Karpas-422 (cell line): ENCODE measurements at regions not wholly inside any gene's neighbourhood (a gene's known extent, or its start where the extent isn't known, plus 50 kb on each side); places are given as distances from the start of the nearest gene placed in this dataset.
"Not testable (repeated sequence)": the region's sequence is repeated elsewhere in the genome, so short reads cannot be mapped to it uniquely, and the experiment has no call there.

Experiments
- DNase-seq: peaks from one replicate; pipeline ENCODE4 v3.0.0-alpha.2; 2015
- H2AFZ ChIP-seq: fragments of 200-600 bp; sonication (generic); 2 replicates; pipeline ENCODE4 v1.6.1; 2014; ENCODE audit warnings: antibody characterized with exemption, low read length, mixed read lengths
- H3K27ac ChIP-seq: fragments of 200-600 bp; sonication (generic); 2 replicates; pipeline ENCODE4 v1.5.1; 2014; ENCODE audit warnings: mild to moderate bottlenecking, low read length, moderate library complexity
- H3K27me3 ChIP-seq: fragments of 200-600 bp; sonication (generic); 2 replicates; pipeline ENCODE4 v1.6.1; 2014; ENCODE audit warnings: low read length, mixed read lengths
- H3K36me3 ChIP-seq: fragments of 200-600 bp; sonication (generic); 2 replicates; pipeline ENCODE4 v1.6.1; 2014; ENCODE audit warnings: low read length, mixed read lengths; ENCODE audit not compliant: insufficient read depth
- H3K4me1 ChIP-seq: fragments of 200-600 bp; sonication (generic); 2 replicates; pipeline ENCODE4 v1.6.1; 2014; ENCODE audit warnings: mild to moderate bottlenecking, low read length, mixed read lengths
- H3K4me2 ChIP-seq: fragments of 200-600 bp; sonication (generic); 2 replicates; pipeline ENCODE4 v1.6.1; 2014; ENCODE audit warnings: low read length, low read depth, mild to moderate bottlenecking; ENCODE audit not compliant: poor library complexity, severe bottlenecking
- H3K4me3 ChIP-seq: fragments of 200-600 bp; sonication (generic); 2 replicates; pipeline ENCODE4 v1.5.1; 2014; ENCODE audit warnings: mild to moderate bottlenecking, antibody characterized with exemption, low read length, mixed read lengths
- H3K79me2 ChIP-seq: fragments of 200-600 bp; sonication (generic); 2 replicates; pipeline ENCODE4 v1.6.1; 2014; ENCODE audit warnings: mild to moderate bottlenecking, low read length, mixed read lengths
- H3K9ac ChIP-seq: fragments of 200-600 bp; sonication (generic); 2 replicates; pipeline ENCODE4 v1.6.0; 2014; ENCODE audit warnings: low read length
- H3K9me2 ChIP-seq: fragments of 200-600 bp; sonication (generic), shearing (Covaris generic); replicated peaks from 2 replicates; pipeline ENCODE4 v1.6.0; 2014; ENCODE audit warnings: mild to moderate bottlenecking, low read length, moderate library complexity; ENCODE audit not compliant: insufficient read depth
- H3K9me3 ChIP-seq: fragments of 300-700, 200-600 bp; sonication (generic); 2 replicates; pipeline ENCODE4 v1.6.1; 2014; ENCODE audit warnings: low read length, mixed read lengths
- H4K20me1 ChIP-seq: fragments of 200-600 bp; sonication (generic); 2 replicates; pipeline ENCODE4 v1.6.1; 2014; ENCODE audit warnings: mild to moderate bottlenecking, antibody characterized with exemption, low read length, low read depth; ENCODE audit not compliant: insufficient read depth

- no peaks in the 10 kb centered on the region for H3K9me2 ChIP-seq
Observed at GRCh38 chr15:70512772-70513362, 250.5 kb downstream of the UACA start.

GRCh38 chr15:70511972-70512587 lies 251.3 kb downstream of the UACA start:
- not testable (repeated sequence) for H3K9me2 ChIP-seq, H3K27me3 ChIP-seq, H3K9ac ChIP-seq, H3K4me2 ChIP-seq, H4K20me1 ChIP-seq, H3K79me2 ChIP-seq, H3K4me3 ChIP-seq, H2AFZ ChIP-seq, H3K36me3 ChIP-seq
- Histone ChIP-seq H3K9me3 (peaks cover 15% of the 10 kb centered on the region), H3K27ac (peak overlapping the region; percentile 71), H3K4me1 (peaks cover 22% of the 10 kb centered on the region)
- DNase-seq, result peak; percentile 79

More at GRCh38 chr15:70512772-70513362, 250.5 kb downstream of the UACA start:
- H2AFZ ChIP-seq, result no peak overlapping the region
- H3K4me2 ChIP-seq, result no peak overlapping the region
- no peaks in the 10 kb centered on the region; the same call in 1 of the 2 replicates for H3K27me3 ChIP-seq
- peaks cover 15% of the 10 kb centered on the region for H3K9me3 ChIP-seq
- no peaks in the 10 kb centered on the region for H3K79me2 ChIP-seq
- no peak overlapping the region for H3K4me3 ChIP-seq
- peaks cover 17% of the 10 kb centered on the region for H3K4me1 ChIP-seq
- H3K36me3 ChIP-seq, result no peaks in the 10 kb centered on the region; the same call in 1 of the 2 replicates
- peak; percentile 92 for DNase-seq
- no peaks in the 10 kb centered on the region for H4K20me1 ChIP-seq
- H3K9ac ChIP-seq, result no peak overlapping the region
- H3K27ac ChIP-seq, result no peak overlapping the region

- peaks cover 38% of the 10 kb centered on the region for H3K4me1 ChIP-seq
Observed at GRCh38 chr15:70510433-70510832, 252.9 kb downstream of the UACA start.

GRCh38 chr15:70509731-70510143 lies 253.6 kb downstream of the UACA start:
- Histone ChIP-seq H3K4me3 (no peak overlapping the region), H3K36me3 (no peaks in the 10 kb centered on the region; the same call in 1 of the 2 replicates), H4K20me1 (no peaks in the 10 kb centered on the region), H3K79me2 (no peaks in the 10 kb centered on the region), H3K27me3 (no peaks in the 10 kb centered on the region; the same call in 1 of the 2 replicates), H3K9me3 (peaks cover 15% of the 10 kb centered on the region), H3K9me2 (no peaks in the 10 kb centered on the region), H3K27ac (no peak overlapping the region), H3K4me1 (peaks cover 45% of the 10 kb centered on the region), H2AFZ (no peak overlapping the region), H3K9ac (no peak overlapping the region), H3K4me2 (no peak overlapping the region)
- DNase-seq, result no peak

More at GRCh38 chr15:70510433-70510832, 252.9 kb downstream of the UACA start:
- H3K9me3 ChIP-seq, result peaks cover 15% of the 10 kb centered on the region
- no peaks in the 10 kb centered on the region for H3K9me2 ChIP-seq
- no peaks in the 10 kb centered on the region for H3K79me2 ChIP-seq
- no peaks in the 10 kb centered on the region; the same call in 1 of the 2 replicates for H3K36me3 ChIP-seq
- H3K27me3 ChIP-seq, result no peaks in the 10 kb centered on the region; the same call in 1 of the 2 replicates
- no peak overlapping the region for H3K27ac ChIP-seq
- no peak overlapping the region for H3K4me2 ChIP-seq
- no peak overlapping the region for H3K9ac ChIP-seq
- H3K4me3 ChIP-seq, result no peak overlapping the region
- no peak for DNase-seq
- no peak overlapping the region for H2AFZ ChIP-seq
- no peaks in the 10 kb centered on the region for H4K20me1 ChIP-seq

- Histone ChIP-seq H3K9me2 (no peaks in the 10 kb centered on the region), H3K36me3 (no peaks in the 10 kb centered on the region; the same call in 1 of the 2 replicates), H3K4me1 (peaks cover 50% of the 10 kb centered on the region), H3K27me3 (no peaks in the 10 kb centered on the region; the same call in 1 of the 2 replicates), H2AFZ (no peak overlapping the region), H4K20me1 (no peaks in the 10 kb centered on the region), H3K79me2 (no peaks in the 10 kb centered on the region), H3K27ac (no peak overlapping the region), H3K9ac (no peak overlapping the region), H3K4me3 (no peak overlapping the region), H3K9me3 (peaks cover 15% of the 10 kb centered on the region), H3K4me2 (no peak overlapping the region)
- DNase-seq, result no peak
Observed at GRCh38 chr15:70509282-70509662, 254.1 kb downstream of the UACA start.

GRCh38 chr15:70508561-70509281 lies 254.6 kb downstream of the UACA start:
- Histone ChIP-seq H4K20me1 (no peaks in the 10 kb centered on the region), H3K9ac (no peak overlapping the region), H3K27me3 (no peaks in the 10 kb centered on the region; the same call in 1 of the 2 replicates), H3K27ac (no peak overlapping the region), H3K9me2 (no peaks in the 10 kb centered on the region), H3K9me3 (peaks cover 15% of the 10 kb centered on the region), H3K4me1 (peaks cover 55% of the 10 kb centered on the region), H3K79me2 (no peaks in the 10 kb centered on the region), H2AFZ (no peak overlapping the region), H3K4me2 (no peak overlapping the region), H3K36me3 (no peaks in the 10 kb centered on the region; the same call in 1 of the 2 replicates), H3K4me3 (no peak overlapping the region)
- DNase-seq, result no peak

- Histone ChIP-seq H3K9me2 (no peaks in the 10 kb centered on the region), H3K4me1 (peaks cover 64% of the 10 kb centered on the region), H3K79me2 (no peaks in the 10 kb centered on the region), H4K20me1 (no peaks in the 10 kb centered on the region), H3K9me3 (peaks cover 15% of the 10 kb centered on the region), H3K27me3 (no peaks in the 10 kb centered on the region; the same call in 1 of the 2 replicates), H2AFZ (no peak overlapping the region), H3K4me2 (no peak overlapping the region), H3K9ac (no peak overlapping the region), H3K4me3 (no peak overlapping the region), H3K36me3 (no peaks in the 10 kb centered on the region; the same call in 1 of the 2 replicates), H3K27ac (no peak overlapping the region)
- DNase-seq, result peak; percentile 49
Observed at GRCh38 chr15:70507772-70508371, 255.5 kb downstream of the UACA start.
